ENCODE measurements at regions not wholly inside any gene's neighbourhood (a gene's known extent, or its start where the extent isn't known, plus 50 kb on each side); places are given as distances from the start of the nearest gene placed in this dataset.

DNA sequence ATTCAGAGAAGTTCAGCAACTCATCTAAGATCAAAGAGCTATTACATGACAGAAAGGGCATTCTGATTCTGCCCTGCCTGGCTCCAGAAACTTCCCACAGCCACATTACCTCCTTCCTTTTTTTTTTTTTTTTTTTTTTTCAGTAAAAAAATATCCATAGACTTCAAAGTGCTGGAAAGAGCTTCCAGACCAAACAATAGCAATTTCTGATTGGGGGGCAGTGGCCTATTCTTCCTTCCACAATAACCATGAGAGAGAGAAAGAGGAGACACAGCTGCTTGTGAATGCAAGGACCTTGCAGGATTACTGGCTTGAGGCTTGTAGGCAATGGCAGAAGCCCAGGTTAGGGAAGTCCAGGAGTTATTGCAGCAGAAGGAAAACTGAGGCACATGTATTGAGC, 151.0 kb upstream of the TOX3 start:
- Mint-ChIP-seq H3K27me3 (ENCODE audit: insufficient read depth) (no peaks in the 10 kb centered on the region), H3K9me3 (peaks cover 6% of the 10 kb centered on the region), H3K4me1 (no peaks in the 10 kb centered on the region), H3K4me3 (no peak overlapping the region), H3K36me3 (ENCODE audit: low read depth) (no peaks in the 10 kb centered on the region), H3K27ac (no peak overlapping the region)
- no peak overlapping the region for H3K9ac ChIP-seq (ENCODE audit: extremely low read depth, low read length, poor library complexity, severe bottlenecking)
- no peaks in the 10 kb centered on the region for H3K4me1 ChIP-seq (ENCODE audit: control insufficient read depth, insufficient read depth, low read length)
- no peak overlapping the region for H3K4me3 ChIP-seq (ENCODE audit: low read length)
- no peak overlapping the region for H3K27ac ChIP-seq (ENCODE audit: low read depth, low read length)
- no peaks in the 10 kb centered on the region for H3K36me3 ChIP-seq (ENCODE audit: control insufficient read depth, insufficient read depth, low read length)
- no peaks in the 10 kb centered on the region for H3K27me3 ChIP-seq (ENCODE audit: control insufficient read depth, insufficient read depth, low read length, poor library complexity, severe bottlenecking)
- H3K9me3 ChIP-seq (ENCODE audit: control insufficient read depth, low read length), result no peaks in the 10 kb centered on the region
- no peak for TF ChIP-seq CTCF (conservative IDR thresholded peaks at IDR 0.05)
- DNase-seq, result no peak

GRCh38 chr16:52696126-52696525, 149.2 kb upstream of the TOX3 start:
- 92 to 94% methylated on average over 3 of the region's 3 CpGs for WGBS, 2 experiments (ENCODE audit: insufficient coverage in 1 of 2, insufficient read length in 1 of 2)
- Mint-ChIP-seq H3K27me3 (ENCODE audit: insufficient read depth) (no peaks in the 10 kb centered on the region), H3K9me3 (peaks cover 17% of the 10 kb centered on the region), H3K36me3 (ENCODE audit: low read depth) (no peaks in the 10 kb centered on the region), H3K27ac (no peak overlapping the region), H3K4me3 (no peak overlapping the region), H3K4me1 (no peaks in the 10 kb centered on the region)
- Histone ChIP-seq H3K4me1 (ENCODE audit: control insufficient read depth, insufficient read depth, low read length) (no peaks in the 10 kb centered on the region), H3K36me3 (ENCODE audit: control insufficient read depth, insufficient read depth, low read length) (no peaks in the 10 kb centered on the region), H3K9me3 (ENCODE audit: control insufficient read depth, low read length) (peaks cover 7% of the 10 kb centered on the region), H3K27me3 (ENCODE audit: control insufficient read depth, insufficient read depth, low read length, poor library complexity, severe bottlenecking) (no peaks in the 10 kb centered on the region), H3K4me3 (ENCODE audit: low read length) (no peak overlapping the region), H3K27ac (ENCODE audit: low read depth, low read length) (no peak overlapping the region), H3K9ac (ENCODE audit: extremely low read depth, low read length, poor library complexity, severe bottlenecking) (no peak overlapping the region)
- DNase-seq, result no peak
- no peak for TF ChIP-seq CTCF (conservative IDR thresholded peaks at IDR 0.05)

DNA sequence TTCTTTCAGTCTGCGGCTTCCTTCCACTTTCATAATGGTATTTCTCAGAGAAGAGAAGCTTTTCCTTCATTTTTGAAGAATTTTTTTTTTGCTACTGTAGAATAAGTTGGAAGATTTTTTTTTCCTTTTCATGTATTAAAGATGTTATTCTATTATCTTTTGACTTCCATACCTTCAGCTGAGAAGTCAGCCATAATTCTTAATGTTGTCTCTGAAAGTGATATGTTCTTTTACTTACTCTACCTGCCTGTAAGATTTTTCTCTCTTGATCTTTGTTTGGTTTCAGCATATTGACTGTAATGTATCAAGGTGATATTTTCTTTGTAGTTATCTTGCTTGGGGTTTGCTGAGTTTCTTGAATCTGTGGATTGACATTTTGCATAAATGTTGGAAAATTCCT, 143.5 kb upstream of the TOX3 start:
- no peaks in the 10 kb centered on the region for H3K36me3 Mint-ChIP-seq (ENCODE audit: low read depth)
- no peak overlapping the region for H3K27ac ChIP-seq (ENCODE audit: low read depth, low read length)
- H3K27ac Mint-ChIP-seq, result no peak overlapping the region
- DNase-seq, result no peak
- no peaks in the 10 kb centered on the region for H3K27me3 ChIP-seq (ENCODE audit: control insufficient read depth, insufficient read depth, low read length, poor library complexity, severe bottlenecking)
- H3K27me3 Mint-ChIP-seq (ENCODE audit: insufficient read depth), result no peaks in the 10 kb centered on the region
- TF ChIP-seq CTCF (conservative IDR thresholded peaks at IDR 0.05), result no peak
- no CpG with 5 or more reads among the region's 1 CpG for WGBS, 2 experiments (ENCODE audit: insufficient coverage in 1 of 2, insufficient read length in 1 of 2)
- H3K9me3 ChIP-seq (ENCODE audit: control insufficient read depth, low read length), result peaks cover 18% of the 10 kb centered on the region
- no peaks in the 10 kb centered on the region for H3K4me1 ChIP-seq (ENCODE audit: control insufficient read depth, insufficient read depth, low read length)
- H3K4me3 ChIP-seq (ENCODE audit: low read length), result no peak overlapping the region
- H3K4me1 Mint-ChIP-seq, result no peaks in the 10 kb centered on the region
- no peak overlapping the region for H3K4me3 Mint-ChIP-seq
- no peaks in the 10 kb centered on the region for H3K36me3 ChIP-seq (ENCODE audit: control insufficient read depth, insufficient read depth, low read length)
- peaks cover 26% of the 10 kb centered on the region for H3K9me3 Mint-ChIP-seq
- H3K9ac ChIP-seq (ENCODE audit: extremely low read depth, low read length, poor library complexity, severe bottlenecking), result no peak overlapping the region

All from endodermal cell (in vitro differentiated cells).